ENCODE measurements at regions not wholly inside any gene's neighbourhood (a gene's known extent, or its start where the extent isn't known, plus 50 kb on each side); places are given as distances from the start of the nearest gene placed in this dataset.

DNA sequence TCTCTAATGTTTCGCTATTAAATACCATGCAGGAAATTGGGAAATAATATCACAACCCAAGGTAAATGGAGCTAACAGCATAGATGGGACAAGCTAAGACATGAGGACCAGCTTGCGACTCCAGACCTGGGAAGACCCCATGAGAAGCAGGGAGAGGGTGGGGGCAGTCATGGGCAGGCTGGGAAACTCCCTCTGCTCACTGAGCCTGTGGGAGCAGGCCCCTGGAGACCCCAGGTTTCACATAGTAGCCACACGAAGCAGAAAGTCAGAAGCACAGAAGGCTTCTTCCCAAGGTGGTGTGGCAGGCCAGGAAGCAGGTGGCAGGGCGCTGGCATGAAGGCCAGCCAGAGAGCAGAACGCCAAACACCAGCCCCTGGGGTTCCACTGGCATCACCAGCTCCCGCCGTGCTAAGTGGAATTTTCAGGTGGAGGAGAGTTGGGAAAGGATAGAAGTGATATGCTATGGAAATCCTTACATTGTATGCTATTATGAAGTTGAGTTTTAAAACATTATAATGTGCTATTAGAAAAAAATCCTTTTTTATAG lies 99.9 kb upstream of the RNF32 start:
- H3K4me3 ChIP-seq (ENCODE audit: low read depth, low read length), result no peak overlapping the region
- TF ChIP-seq, protein P1, sequence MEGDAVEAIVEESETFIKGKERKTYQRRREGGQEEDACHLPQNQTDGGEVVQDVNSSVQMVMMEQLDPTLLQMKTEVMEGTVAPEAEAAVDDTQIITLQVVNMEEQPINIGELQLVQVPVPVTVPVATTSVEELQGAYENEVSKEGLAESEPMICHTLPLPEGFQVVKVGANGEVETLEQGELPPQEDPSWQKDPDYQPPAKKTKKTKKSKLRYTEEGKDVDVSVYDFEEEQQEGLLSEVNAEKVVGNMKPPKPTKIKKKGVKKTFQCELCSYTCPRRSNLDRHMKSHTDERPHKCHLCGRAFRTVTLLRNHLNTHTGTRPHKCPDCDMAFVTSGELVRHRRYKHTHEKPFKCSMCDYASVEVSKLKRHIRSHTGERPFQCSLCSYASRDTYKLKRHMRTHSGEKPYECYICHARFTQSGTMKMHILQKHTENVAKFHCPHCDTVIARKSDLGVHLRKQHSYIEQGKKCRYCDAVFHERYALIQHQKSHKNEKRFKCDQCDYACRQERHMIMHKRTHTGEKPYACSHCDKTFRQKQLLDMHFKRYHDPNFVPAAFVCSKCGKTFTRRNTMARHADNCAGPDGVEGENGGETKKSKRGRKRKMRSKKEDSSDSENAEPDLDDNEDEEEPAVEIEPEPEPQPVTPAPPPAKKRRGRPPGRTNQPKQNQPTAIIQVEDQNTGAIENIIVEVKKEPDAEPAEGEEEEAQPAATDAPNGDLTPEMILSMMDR (IDR thresholded peaks at IDR 0.05; ENCODE audit: low read depth, low read length), result no peak
- no peak for DNase-seq (ENCODE audit: low read depth, low spot score)
- in situ Hi-C loops (cut with HindIII; ENCODE audit: low sequenced_read_pairs), result no loop called here

DNA sequence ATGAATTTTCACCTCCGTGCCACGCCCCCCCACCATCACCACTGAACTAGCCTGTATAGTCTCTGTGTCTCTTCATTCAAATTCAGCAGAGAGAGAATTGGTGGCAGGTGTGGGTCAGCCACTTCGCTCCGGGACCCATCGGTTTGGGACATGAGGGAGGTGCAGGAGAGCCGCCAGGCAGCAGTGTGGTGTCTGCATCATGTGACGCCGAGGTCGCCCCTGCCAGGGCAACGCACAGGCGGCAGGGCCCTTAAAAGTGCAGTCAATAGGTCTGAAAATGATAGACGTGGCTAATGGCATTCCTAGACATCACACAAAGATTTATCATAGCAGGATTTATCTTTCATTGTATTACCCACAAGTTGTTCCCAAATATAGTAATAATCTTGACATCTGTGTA lies 100.6 kb upstream of the RNF32 start:
- TF ChIP-seq, protein P1 (IDR thresholded peaks at IDR 0.05; ENCODE audit: low read depth, low read length), result no peak
- in situ Hi-C loops (cut with HindIII; ENCODE audit: low sequenced_read_pairs), result no loop called here
- H3K4me3 ChIP-seq (ENCODE audit: low read depth, low read length), result no peak overlapping the region
- DNase-seq (ENCODE audit: low read depth, low spot score), result no peak

DNA sequence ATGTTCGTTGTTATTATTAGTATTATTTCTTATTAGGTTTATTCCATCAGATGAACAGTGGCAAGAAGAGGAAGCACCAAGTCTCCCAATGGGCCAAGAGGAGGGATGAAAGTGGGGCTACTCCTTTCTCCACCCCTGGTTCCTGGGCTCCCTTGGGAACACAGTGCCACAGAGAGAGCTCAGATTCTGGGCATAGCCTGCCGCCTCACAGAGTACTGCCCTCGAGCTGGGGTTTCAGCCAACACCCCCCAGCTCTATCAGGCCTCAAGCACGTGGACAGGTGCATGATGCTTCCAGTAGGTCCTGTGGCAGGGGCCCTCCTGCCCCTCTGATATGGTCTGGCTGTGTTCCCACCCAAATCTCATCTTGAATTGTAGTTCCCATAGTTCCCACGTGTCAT lies 103.6 kb upstream of the RNF32 start:
- in situ Hi-C loops (cut with HindIII; ENCODE audit: low sequenced_read_pairs), result no loop called here
- no peak for DNase-seq (ENCODE audit: low read depth, low spot score)
- H3K4me3 ChIP-seq (ENCODE audit: low read depth, low read length), result no peak overlapping the region
- TF ChIP-seq, protein P1 (IDR thresholded peaks at IDR 0.05; ENCODE audit: low read depth, low read length), result no peak

DNA sequence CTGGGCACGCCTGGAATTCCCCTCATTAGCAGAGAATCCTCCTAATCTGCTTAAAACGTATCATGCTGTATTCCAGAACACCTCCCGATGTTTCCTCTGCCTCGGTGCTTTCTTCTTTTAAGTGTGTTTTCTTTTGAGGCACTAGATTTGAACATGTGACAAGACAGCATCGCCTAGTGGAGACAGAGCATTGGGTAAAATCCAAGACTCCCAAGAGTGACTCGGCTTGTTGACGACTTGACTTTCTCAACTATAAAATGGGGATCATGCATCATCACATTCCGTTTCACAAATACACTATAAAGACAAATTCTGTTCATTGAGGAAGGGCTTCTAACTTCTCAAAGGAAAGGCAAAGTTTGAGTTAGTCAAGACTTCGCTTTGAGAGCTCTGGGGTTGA lies 105.6 kb upstream of the RNF32 start:
- TF ChIP-seq, protein P1 (IDR thresholded peaks at IDR 0.05; ENCODE audit: low read depth, low read length), result no peak
- H3K4me3 ChIP-seq (ENCODE audit: low read depth, low read length), result no peak overlapping the region
- in situ Hi-C loops (cut with HindIII; ENCODE audit: low sequenced_read_pairs), result no loop called here
- no peak for DNase-seq (ENCODE audit: low read depth, low spot score)

DNA sequence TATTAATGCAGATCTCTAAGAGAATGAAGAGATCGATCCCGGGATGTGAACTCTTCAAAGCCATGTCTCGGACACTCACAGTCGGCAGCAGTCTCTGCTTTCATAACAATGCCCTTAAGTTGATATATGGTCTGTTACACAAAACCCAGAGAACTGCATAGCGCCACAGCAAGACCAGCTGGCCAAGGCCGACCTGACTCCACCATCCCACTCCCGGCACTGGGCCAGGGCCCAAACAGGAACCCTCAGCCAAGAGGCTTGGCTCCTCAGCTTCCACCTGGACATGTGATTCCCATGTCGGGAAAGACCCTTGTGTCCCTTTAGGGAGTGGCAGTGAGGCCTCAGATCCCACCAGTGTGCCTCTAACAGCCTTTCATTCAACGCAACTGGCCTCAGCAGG lies 106.6 kb upstream of the RNF32 start:
- in situ Hi-C loops (cut with HindIII; ENCODE audit: low sequenced_read_pairs), result no loop called here
- no peak for DNase-seq (ENCODE audit: low read depth, low spot score)
- TF ChIP-seq, protein P1 (IDR thresholded peaks at IDR 0.05; ENCODE audit: low read depth, low read length), result no peak
- H3K4me3 ChIP-seq (ENCODE audit: low read depth, low read length), result no peak overlapping the region

DNA sequence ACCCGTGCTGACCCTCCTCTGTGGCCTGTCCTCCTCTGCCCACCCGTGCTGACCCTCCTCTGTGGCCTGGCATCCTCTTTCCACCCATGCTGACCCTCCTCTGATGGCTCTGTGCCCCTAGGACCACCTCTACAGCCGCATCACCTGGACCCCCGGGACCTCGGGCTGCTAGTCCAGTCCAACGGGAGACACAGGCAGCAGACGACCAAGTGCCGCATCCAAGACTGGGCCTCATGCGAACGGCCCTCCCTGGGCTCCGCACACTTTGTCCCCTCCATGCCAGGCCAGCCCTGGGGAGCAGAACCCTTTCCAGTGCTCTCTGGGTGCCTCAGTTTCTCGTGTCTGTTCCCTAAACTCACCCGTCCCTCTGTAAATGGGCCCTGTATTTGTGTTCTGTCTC lies 107.2 kb upstream of the RNF32 start:
- in situ Hi-C loops (cut with HindIII; ENCODE audit: low sequenced_read_pairs), result no loop called here
- no peak for DNase-seq (ENCODE audit: low read depth, low spot score)
- no peak overlapping the region for H3K4me3 ChIP-seq (ENCODE audit: low read depth, low read length)
- TF ChIP-seq, protein P1 (IDR thresholded peaks at IDR 0.05; ENCODE audit: low read depth, low read length), result no peak
